ENCODE measurements at regions not wholly inside any gene's neighbourhood (a gene's known extent, or its start where the extent isn't known, plus 50 kb on each side); places are given as distances from the start of the nearest gene placed in this dataset.
"Not testable (repeated sequence)": the region's sequence is repeated elsewhere in the genome, so short reads cannot be mapped to it uniquely, and the experiment has no call there.

GRCh38 chr16:52309446-52310416 lies 237.2 kb downstream of the TOX3 start:
- DNase-seq (ENCODE audit: low read depth): no peak

GRCh38 chr16:52308051-52308450 lies 238.9 kb downstream of the TOX3 start:
- DNase-seq (ENCODE audit: low read depth): no peak

GRCh38 chr16:52301026-52301425 lies 245.9 kb downstream of the TOX3 start:
- DNase-seq (ENCODE audit: low read depth): no peak

- no peak for DNase-seq (ENCODE audit: low read depth)
Measured at GRCh38 chr16:52298769-52299168, 248.2 kb downstream of the TOX3 start.

DNA sequence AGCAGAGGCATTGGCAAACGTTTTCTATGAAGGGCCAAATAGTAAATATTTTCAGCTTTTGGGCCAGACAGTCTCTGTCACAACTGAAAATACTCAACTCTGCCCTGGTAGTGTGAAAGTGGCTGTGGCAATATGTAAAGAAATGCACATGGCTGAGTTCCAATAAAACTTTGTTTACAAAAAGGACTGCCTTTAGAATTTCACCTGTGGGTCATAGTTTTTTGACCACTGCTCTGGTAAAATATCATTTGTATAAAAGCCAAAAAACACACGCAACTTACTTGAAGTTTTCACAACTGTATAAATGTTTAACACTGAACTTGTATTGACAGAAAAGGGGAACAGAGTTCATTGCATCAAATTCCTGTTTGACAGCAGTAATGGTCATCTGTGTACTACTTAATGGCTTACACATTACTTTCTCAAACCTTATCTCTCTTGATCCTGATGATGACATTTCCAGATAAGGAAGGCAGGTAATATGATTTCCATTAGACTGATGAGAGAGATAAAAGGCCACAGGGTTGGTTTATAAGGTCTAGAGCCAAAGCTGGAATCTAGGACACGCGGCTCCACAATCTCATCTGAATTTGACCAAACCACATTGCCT lies 250.1 kb downstream of the TOX3 start:
- not testable (repeated sequence) for DNase-seq (ENCODE audit: low read depth)

DNA sequence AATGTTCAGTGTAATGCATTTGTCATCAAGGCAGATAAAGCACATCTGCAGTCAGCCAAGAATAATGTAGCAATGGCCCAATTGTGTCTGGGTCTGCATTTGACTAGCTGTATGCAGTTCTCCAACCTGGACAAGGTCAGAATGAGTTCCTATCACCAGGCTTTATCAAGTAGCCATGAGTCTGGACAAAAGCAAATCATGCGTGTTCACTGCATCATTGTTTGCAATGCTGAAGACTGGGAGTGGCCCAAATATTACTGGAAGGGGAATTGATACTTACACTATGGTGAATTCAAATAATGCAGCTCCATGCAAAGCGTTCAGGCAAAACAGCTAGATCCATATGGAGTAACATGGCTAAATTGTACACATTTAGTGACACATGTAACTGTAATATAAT lies 250.9 kb downstream of the TOX3 start:
- no peak for DNase-seq (ENCODE audit: low read depth)

DNA sequence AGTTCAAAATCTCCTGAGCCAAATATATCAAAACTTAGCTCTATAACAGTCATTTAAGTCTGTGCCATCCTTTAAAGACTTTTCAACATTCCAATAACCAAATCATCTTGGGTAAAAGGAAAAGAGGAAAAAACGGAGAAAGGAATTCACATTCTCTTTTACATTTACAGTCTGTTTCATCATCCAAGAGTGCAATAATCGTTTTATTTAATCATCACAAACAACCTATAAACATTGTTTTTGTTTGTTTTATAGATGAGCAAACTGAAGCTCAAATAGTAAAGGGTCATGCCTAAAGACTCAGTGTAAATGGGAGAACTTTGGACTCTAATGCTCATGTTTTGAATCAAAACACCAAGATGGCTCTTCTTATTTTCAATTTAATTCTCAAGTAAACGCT lies 252.3 kb downstream of the TOX3 start:
- no peak for DNase-seq (ENCODE audit: low read depth)

DNA sequence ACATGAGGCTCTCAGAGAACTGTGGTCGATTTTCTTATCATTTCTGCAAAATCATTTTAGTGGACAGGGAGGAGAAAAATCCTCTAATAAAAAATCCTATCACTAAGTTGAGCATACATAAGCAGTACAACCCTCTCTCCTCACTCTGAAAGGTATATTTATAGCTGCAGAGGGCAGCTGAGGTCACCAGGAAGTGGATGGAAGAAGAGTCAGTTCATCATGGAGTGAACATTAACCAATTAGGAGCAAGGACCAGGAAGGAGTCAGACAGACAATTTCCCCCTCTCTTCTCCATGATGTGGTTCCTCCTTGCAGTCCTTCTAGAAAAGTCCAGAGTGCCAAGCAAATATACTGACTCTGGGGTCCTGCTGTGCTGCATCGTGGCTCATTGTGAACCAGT lies 253.7 kb downstream of the TOX3 start:
- DNase-seq (ENCODE audit: low read depth): no peak

GRCh38 chr16:52283584-52284375 lies 263.2 kb downstream of the TOX3 start:
- no peak for DNase-seq (ENCODE audit: low read depth)

- no peak for DNase-seq (ENCODE audit: low read depth)
Measured at GRCh38 chr16:52283018-52283417, 263.9 kb downstream of the TOX3 start.

GRCh38 chr16:52280086-52280485 lies 266.9 kb downstream of the TOX3 start:
- no peak for DNase-seq (ENCODE audit: low read depth)

DNA sequence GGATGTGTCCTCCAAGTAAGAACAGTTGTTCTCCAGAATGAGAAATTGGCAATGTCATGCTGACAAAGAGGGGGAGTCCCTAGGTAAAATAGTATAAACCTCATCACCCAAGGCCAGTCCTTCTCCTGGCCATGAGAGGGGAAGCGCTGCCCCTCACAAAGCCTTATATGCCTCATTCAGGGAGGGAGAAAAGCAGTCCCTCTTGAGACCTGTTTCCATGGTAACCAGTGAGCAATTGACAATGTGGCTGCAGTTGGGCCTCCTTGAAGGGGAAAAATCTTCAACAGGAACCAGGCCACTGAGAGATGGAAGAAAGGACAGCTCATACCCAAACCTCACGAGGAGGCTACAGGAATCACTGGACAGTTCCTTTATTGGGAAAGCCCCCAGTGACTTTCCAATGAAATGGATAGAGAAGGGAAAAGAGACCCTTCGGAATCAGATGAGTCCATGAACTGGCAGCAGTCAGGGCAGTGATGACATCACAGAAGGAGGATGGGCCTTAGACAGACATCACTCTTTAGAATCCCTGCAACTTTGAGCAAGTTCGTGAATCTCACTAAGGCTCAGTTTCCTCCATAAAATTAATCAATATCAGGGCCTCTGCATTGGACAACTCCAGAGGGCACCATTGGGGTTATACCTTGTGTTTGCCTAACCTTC lies 275.7 kb downstream of the TOX3 start:
- no peak for DNase-seq (ENCODE audit: low read depth)

- DNase-seq (ENCODE audit: low read depth): no peak
Measured at GRCh38 chr16:52265446-52265861, 281.5 kb downstream of the TOX3 start.

GRCh38 chr16:52257534-52257933 lies 289.4 kb downstream of the TOX3 start:
- no peak for DNase-seq (ENCODE audit: low read depth)

GRCh38 chr16:52256310-52257078 lies 290.4 kb downstream of the TOX3 start:
- no peak for DNase-seq (ENCODE audit: low read depth)

DNA sequence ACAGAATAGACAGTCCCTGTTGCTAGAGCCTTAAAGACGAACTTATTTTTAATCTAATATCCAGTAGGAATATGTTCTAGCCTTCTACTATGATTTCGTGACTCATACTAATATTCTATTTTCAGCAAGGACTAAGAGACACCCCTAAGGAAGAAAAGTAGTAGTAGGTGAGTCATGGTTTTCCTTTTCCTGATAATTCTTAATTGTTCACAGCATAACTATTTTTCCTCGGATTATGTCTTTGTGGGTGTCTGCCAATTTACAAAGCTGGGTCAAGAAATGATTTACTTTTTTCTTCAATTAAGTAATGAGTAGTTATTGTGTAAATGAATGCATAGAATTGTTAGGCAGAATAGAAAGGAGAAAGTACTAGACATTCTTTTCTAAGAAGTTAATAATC lies 292.2 kb downstream of the TOX3 start:
- DNase-seq (ENCODE audit: low read depth): no peak

DNA sequence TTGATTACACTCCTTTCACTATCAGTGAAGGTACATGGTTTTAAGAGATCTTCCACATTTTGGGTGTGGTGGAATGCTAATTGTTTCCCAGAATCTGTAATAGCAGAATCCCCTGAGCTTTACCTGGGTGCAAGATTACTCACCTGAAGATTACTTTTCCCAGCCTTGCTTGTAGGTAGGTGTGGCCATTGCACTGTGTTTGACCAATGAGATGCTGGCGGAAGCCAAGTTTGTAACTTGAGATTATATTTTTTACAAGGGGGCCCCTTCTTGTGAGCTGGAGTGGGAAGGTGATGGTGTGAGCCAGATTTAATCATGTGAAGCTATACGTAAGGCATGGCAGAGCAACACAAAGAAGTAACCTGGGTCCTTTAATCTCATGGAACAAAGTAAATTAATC lies 294.3 kb downstream of the TOX3 start:
- no peak for DNase-seq (ENCODE audit: low read depth)

- DNase-seq (ENCODE audit: low read depth): no peak
Measured at GRCh38 chr16:52251495-52251894, 295.4 kb downstream of the TOX3 start.

DNA sequence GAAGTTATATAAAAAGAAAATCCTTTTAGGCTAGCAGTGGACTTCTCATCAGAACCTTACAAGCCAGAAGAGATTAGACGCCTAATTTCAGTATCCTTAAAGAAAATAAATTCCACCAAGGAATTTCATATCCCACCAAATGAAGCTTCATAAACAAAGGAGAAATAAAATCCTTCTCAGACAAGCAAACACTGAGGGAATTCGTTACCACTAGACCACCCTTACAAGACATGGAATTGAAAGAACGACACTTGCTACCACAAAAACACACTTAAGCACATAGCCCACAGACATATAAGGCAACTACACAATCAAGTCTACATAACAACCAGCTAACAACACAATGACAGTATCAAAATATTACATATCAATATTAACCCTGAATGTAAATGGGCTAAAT lies 299.2 kb downstream of the TOX3 start:
- DNase-seq (ENCODE audit: low read depth): no peak

DNA sequence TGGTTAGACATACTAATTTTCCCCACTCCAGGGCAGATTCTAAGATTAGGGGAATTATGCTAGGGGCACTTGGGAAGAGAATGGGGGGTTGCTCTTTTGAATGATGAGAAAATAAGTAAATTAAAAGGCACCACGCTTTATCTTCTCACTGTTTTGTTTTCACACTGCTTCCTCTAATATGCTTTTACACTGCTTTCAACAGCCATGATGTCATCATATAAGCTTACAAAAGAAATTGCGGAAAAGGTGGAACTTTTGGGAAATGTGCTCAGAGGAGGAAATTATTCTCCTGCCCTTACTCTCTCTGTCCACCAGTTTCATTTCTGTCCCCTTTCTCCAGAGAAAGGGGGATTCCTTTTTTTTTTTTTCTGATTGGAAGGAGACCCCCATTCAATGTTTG lies 308.2 kb downstream of the TOX3 start:
- DNase-seq (ENCODE audit: low read depth): no peak

GRCh38 chr16:52237823-52238222 lies 309.1 kb downstream of the TOX3 start:
- DNase-seq (ENCODE audit: low read depth): no peak

All from stimulated activated CD8-positive, alpha-beta memory T cell treated with anti-CD3 and anti-CD28 coated beads, Interleukin-12 subunit alpha, Interleukin-12 subunit beta, amount 100 ng/mL, for 1 hour (primary cell).